ENCODE measurements at regions not wholly inside any gene's neighbourhood (a gene's known extent, or its start where the extent isn't known, plus 50 kb on each side); places are given as distances from the start of the nearest gene placed in this dataset.

GRCh38 chr13:109636736-109637135, 149.6 kb downstream of the IRS2 start:
- DNase-seq: no peak

GRCh38 chr13:109631069-109631468, 155.3 kb downstream of the IRS2 start:
- no peak for DNase-seq

- DNase-seq: peak; percentile 18
These were observed 156.1 kb downstream of the IRS2 start for GRCh38 chr13:109630271-109630670.

GRCh38 chr13:109629737-109630136, 156.6 kb downstream of the IRS2 start:
- DNase-seq: no peak

- no peak for DNase-seq
These were observed 158.1 kb downstream of the IRS2 start for GRCh38 chr13:109628251-109628699.

GRCh38 chr13:109627649-109628048, 158.7 kb downstream of the IRS2 start:
- no peak for DNase-seq

- no peak for DNase-seq
These were observed 159.8 kb downstream of the IRS2 start for GRCh38 chr13:109626386-109627171.

- no peak for DNase-seq
These were observed 161.2 kb downstream of the IRS2 start for GRCh38 chr13:109625156-109625555.

GRCh38 chr13:109622006-109622405, 164.4 kb downstream of the IRS2 start:
- no peak for DNase-seq

- DNase-seq: no peak
These were observed 170.5 kb downstream of the IRS2 start for GRCh38 chr13:109615721-109616420.

GRCh38 chr13:109611912-109612691, 174.3 kb downstream of the IRS2 start:
- no peak for DNase-seq

GRCh38 chr13:109610517-109610916, 175.9 kb downstream of the IRS2 start:
- no peak for DNase-seq

- DNase-seq: no peak
These were observed 177.9 kb downstream of the IRS2 start for GRCh38 chr13:109608503-109608902.

GRCh38 chr13:109608059-109608458, 178.3 kb downstream of the IRS2 start:
- DNase-seq: no peak

- DNase-seq: no peak
These were observed 179.9 kb downstream of the IRS2 start for GRCh38 chr13:109606520-109606919.

- DNase-seq: peak; percentile 14
These were observed 180.5 kb downstream of the IRS2 start for GRCh38 chr13:109605846-109606245.

- no peak for DNase-seq
These were observed 181.5 kb downstream of the IRS2 start for GRCh38 chr13:109604894-109605293.

- DNase-seq: no peak
These were observed 184.0 kb downstream of the IRS2 start for GRCh38 chr13:109602356-109602755.

GRCh38 chr13:109599901-109600657, 186.3 kb downstream of the IRS2 start:
- DNase-seq: no peak

GRCh38 chr13:109595471-109595870, 190.9 kb downstream of the IRS2 start:
- DNase-seq: peak; percentile 15

GRCh38 chr13:109593230-109593629, 193.2 kb downstream of the IRS2 start:
- DNase-seq: no peak

- no peak for DNase-seq
These were observed 193.6 kb downstream of the IRS2 start for GRCh38 chr13:109592770-109593169.

GRCh38 chr13:109587689-109588088, 198.7 kb downstream of the IRS2 start:
- DNase-seq: no peak

Measured in eye (tissue), 1 donor.